A673 (cell line): ENCODE measurements at regions not wholly inside any gene's neighbourhood (a gene's known extent, or its start where the extent isn't known, plus 50 kb on each side); places are given as distances from the start of the nearest gene placed in this dataset.
"Not testable (repeated sequence)": the region's sequence is repeated elsewhere in the genome, so short reads cannot be mapped to it uniquely, and the experiment has no call there.

Experiments
- BruUV-seq: library from RNA; stranded (reverse); fragments of 400-500 nt; replicated peaks from 2 replicates; lab custom pipeline; 2021; lab: Mats Ljungman, UMichigan
- CTCF ChIA-PET: fragments of 300-600 bp; sonication (Branson Sonifier 250); formaldehyde crosslinking; loops from one replicate; lab custom pipeline; 2022; ENCODE audit warnings: antibody characterized with exemption; lab: Charles Lee
- POLR2A ChIA-PET: fragments of 300-600 bp; sonication (Branson Sonifier 250); formaldehyde crosslinking; loops from one replicate; lab custom pipeline; 2022; ENCODE audit warnings: antibody characterized with exemption; ENCODE audit not compliant: low non-redundant PET; lab: Charles Lee
- DNase-seq: peaks from one replicate; pipeline ENCODE4 v3.0.0-alpha.2; 2015; ENCODE audit warnings: low spot score
- H3K27ac ChIP-seq: fragments of 200-600 bp; sonication (generic); 2 replicates; pipeline ENCODE4 v1.5.1; 2016; ENCODE audit warnings: mixed run types, low read depth, mild to moderate bottlenecking, mixed read lengths, antibody characterized with exemption, low read length; ENCODE audit not compliant: poor library complexity, severe bottlenecking
- H3K27me3 ChIP-seq: fragments of 200-600 bp; sonication (generic); replicated peaks from 2 replicates; pipeline ENCODE4 v1.6.1; 2017; ENCODE audit warnings: mixed run types, low read depth, mild to moderate bottlenecking, mixed read lengths, antibody characterized with exemption, low read length; ENCODE audit not compliant: insufficient read depth, poor library complexity
- H3K36me3 ChIP-seq: fragments of 200-600 bp; sonication (generic); 2 replicates; pipeline ENCODE4 v1.6.1; 2016; ENCODE audit warnings: mixed run types, mild to moderate bottlenecking, mixed read lengths, antibody characterized with exemption, low read length; ENCODE audit not compliant: insufficient read depth, poor library complexity, severe bottlenecking
- H3K4me1 ChIP-seq: fragments of 200-600 bp; sonication (generic); 2 replicates; pipeline ENCODE4 v1.6.1; 2017; ENCODE audit warnings: mixed run types, mild to moderate bottlenecking, mixed read lengths, antibody characterized with exemption, low read length; ENCODE audit not compliant: insufficient read depth, poor library complexity, severe bottlenecking
- H3K4me3 ChIP-seq: fragments of 200-600 bp; sonication (generic); 2 replicates; pipeline ENCODE4 v1.5.1; 2016; ENCODE audit warnings: low read depth, mixed run types, mild to moderate bottlenecking, mixed read lengths, low read length; ENCODE audit not compliant: poor library complexity, severe bottlenecking
- H3K9me3 ChIP-seq: fragments of 200-600 bp; sonication (generic); 2 replicates; pipeline ENCODE4 v1.6.1; 2016; ENCODE audit warnings: mixed run types, low read depth, mild to moderate bottlenecking, mixed read lengths, antibody characterized with exemption, low read length; ENCODE audit not compliant: poor library complexity, severe bottlenecking
- EZH2 ChIP-seq: fragments of 200-600 bp; sonication (generic); IDR thresholded peaks from 2 replicates; pipeline ENCODE4 v1.6.1; 2017; ENCODE audit warnings: borderline replicate concordance, low read depth, mild to moderate bottlenecking, mixed read lengths, antibody characterized with exemption, low read length; ENCODE audit not compliant: poor library complexity, severe bottlenecking
- intact Hi-C: fragments of 100-400 bp; cut with micrococcal nuclease; formaldehyde crosslinking; loops from one replicate; pipeline ENCODE4 v1.10.0; 2022; ENCODE audit not compliant: unreplicated experiment
- TF ChIP-seq, protein P1 (sequence below): fragments of 300-800, 200-600 bp; sonication (generic); conservative IDR thresholded peaks from 2 replicates; pipeline ENCODE4 v1.5.1; 2017; ENCODE audit warnings: low read depth, mild to moderate bottlenecking, antibody characterized with exemption, low read length, moderate library complexity, mixed read lengths

DNA sequence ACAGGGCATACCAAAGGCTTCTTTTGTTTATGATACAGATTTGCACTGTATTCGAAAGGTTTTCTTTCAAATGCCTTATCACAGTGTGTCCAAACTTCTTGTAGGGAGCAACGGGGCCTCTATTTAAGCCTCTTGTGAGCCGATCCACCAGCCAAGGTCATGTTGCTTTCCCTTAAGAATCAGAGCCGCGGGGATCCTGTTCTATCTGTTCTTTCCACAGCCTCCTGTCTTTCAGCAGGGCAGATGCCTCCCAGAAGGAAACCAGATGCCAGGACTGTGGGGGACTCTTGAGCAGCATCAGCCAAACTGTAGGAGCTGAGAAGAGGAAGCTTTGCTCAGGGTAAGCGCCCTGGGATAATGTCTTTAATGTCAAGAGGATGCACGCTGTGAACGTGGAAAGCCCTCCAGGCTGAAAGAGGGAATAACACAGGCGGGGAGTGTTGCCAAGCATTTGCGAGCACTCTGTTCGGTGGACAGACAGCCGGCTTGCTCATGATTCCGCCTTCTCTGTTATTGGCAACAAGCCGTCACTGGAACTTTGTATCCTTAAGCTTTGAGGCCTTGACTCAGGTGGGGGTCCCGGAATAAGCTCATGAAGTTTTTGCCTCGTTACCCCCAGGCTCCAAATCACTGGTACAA, 279.8 kb upstream of the FRG1 start:
- no TSS peak for BruUV-seq
- no peak for DNase-seq
- intact Hi-C loops: no loop called here
- Histone ChIP-seq H3K4me3 (no peak overlapping the region), H3K27me3 (no peaks in the 10 kb centered on the region), H3K36me3 (no peaks in the 10 kb centered on the region), H3K4me1 (no peaks in the 10 kb centered on the region), H3K27ac (no peak overlapping the region), H3K9me3 (no peaks in the 10 kb centered on the region)
- ChIA-PET POLR2A (no interaction called here), CTCF (no interaction called here)
- TF ChIP-seq, protein P1, sequence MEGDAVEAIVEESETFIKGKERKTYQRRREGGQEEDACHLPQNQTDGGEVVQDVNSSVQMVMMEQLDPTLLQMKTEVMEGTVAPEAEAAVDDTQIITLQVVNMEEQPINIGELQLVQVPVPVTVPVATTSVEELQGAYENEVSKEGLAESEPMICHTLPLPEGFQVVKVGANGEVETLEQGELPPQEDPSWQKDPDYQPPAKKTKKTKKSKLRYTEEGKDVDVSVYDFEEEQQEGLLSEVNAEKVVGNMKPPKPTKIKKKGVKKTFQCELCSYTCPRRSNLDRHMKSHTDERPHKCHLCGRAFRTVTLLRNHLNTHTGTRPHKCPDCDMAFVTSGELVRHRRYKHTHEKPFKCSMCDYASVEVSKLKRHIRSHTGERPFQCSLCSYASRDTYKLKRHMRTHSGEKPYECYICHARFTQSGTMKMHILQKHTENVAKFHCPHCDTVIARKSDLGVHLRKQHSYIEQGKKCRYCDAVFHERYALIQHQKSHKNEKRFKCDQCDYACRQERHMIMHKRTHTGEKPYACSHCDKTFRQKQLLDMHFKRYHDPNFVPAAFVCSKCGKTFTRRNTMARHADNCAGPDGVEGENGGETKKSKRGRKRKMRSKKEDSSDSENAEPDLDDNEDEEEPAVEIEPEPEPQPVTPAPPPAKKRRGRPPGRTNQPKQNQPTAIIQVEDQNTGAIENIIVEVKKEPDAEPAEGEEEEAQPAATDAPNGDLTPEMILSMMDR: no peak
- no peak for TF ChIP-seq EZH2

DNA sequence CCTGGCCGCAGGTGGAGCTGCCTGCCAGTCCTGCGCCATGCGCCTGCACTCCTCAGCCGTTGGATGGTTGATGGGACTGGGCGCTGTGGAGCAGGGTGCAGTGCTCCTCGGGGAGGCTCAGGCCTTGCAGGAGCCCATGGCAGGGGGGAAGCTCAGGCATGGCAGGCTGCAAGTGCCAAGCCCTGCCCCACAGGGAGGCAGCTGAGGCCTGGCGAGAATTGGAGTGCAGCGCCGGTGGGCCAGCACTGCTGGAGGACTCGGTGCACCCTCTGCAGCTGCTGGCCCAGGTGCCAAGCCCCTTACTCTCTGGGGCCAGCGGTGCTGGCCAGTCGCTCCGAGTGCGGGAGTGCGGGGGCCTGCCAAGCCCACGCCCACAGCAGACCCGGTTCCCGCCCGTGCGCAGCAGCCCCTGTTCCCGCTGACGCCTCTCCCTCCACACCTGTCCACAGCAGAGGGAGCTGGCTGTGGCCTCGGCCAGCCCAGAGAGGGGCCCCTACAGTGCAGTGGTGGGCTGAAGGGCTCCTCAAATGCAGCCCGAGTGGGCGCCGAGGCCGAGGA, 275.9 kb upstream of the FRG1 start:
- H3K27me3 ChIP-seq: no peaks in the 10 kb centered on the region
- no peak for DNase-seq
- H3K4me1 ChIP-seq: no peaks in the 10 kb centered on the region
- CTCF ChIA-PET: no interaction called here
- intact Hi-C loops: no loop called here
- H3K9me3 ChIP-seq: no peaks in the 10 kb centered on the region
- H3K27ac ChIP-seq: no peak overlapping the region
- BruUV-seq: no TSS peak
- H3K36me3 ChIP-seq: no peaks in the 10 kb centered on the region
- TF ChIP-seq EZH2: no peak
- TF ChIP-seq, protein P1: no peak
- no peak overlapping the region for H3K4me3 ChIP-seq
- POLR2A ChIA-PET: no interaction called here

DNA sequence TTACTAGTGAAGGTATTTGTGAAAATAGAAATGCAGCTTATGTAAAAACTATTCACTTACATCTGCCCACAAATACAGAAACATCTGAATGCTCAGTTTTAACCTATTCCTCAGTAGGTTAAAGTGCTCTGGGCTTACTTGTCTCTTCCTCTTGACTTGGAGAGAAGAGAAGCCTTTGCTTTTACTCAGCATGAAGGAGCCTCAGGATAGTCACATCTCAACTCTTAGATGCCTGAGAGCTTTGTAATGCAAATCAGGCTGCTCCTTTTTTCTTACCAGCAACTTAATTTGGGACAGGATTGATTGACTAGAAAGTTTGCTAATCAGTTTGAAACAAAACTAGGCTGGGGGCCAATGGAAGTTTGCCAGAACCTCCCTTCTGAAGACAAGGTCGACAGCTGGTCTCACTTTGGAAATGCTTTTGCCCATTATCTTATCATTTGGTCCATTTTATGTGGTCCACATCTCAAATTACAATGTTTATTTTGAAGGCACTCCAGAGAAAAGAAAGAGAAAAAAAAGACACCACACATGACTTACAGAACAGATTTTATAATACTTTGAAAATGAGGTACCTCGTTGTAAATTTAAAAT, 274.9 kb upstream of the FRG1 start:
- H3K4me1 ChIP-seq, H3K27me3 ChIP-seq, H3K9me3 ChIP-seq, BruUV-seq, H3K36me3 ChIP-seq, CTCF ChIA-PET, H3K27ac ChIP-seq, H3K4me3 ChIP-seq, intact Hi-C loops, POLR2A ChIA-PET, DNase-seq: not testable (repeated sequence)

DNA sequence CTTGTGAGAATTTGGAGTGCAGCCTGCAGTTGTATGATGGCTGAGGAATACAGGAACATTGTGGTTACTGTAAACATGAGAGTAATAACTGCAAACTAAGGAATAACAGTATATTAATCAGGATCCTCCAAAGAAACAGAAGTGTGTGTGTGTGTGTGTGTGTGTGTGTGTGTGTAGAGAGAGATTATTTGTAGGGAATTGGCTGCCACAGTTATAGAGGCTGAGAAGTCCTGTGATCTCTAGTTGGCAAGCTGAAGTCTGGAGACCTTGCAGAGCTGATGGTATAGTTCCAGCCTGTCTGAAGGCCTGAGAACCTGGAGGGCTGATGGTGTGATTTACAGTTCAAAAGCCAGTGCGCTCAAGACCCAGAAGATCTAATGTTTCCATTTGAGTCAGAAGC, 273.3 kb upstream of the FRG1 start:
- CTCF ChIA-PET, H3K27ac ChIP-seq, H3K36me3 ChIP-seq, H3K4me1 ChIP-seq, POLR2A ChIA-PET, DNase-seq, H3K27me3 ChIP-seq, intact Hi-C loops, H3K4me3 ChIP-seq, H3K9me3 ChIP-seq, BruUV-seq: not testable (repeated sequence)

DNA sequence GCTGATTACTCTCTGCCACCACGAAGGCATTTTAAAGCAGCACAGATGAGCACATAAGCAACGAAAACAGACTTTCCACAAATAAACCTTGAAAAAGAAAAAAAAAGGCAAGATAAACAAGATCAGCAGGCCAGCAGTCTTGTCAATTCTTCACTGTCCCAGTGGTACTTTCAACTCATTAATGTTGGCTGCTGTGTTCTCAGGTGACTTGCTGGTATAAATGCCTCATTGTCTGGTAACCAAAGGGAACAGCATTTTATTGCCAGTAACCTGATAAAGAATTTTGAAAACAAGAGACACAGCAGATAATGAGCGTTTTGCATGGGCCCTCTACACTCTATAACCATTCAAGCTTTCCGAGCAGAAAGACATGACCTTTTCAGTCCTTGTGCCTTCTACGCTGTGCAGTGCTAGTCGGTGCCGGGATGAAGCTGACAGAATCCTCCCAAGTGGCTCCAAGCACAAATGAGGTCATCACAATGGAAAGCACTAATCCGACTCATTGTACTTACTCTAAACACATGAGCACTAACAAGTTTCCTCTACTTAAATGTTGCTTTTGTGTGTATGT, 242.9 kb upstream of the FRG1 start:
- BruUV-seq, H3K4me3 ChIP-seq, POLR2A ChIA-PET, H3K27ac ChIP-seq, intact Hi-C loops, H3K27me3 ChIP-seq, H3K36me3 ChIP-seq, DNase-seq, H3K4me1 ChIP-seq, CTCF ChIA-PET, H3K9me3 ChIP-seq: not testable (repeated sequence)

DNA sequence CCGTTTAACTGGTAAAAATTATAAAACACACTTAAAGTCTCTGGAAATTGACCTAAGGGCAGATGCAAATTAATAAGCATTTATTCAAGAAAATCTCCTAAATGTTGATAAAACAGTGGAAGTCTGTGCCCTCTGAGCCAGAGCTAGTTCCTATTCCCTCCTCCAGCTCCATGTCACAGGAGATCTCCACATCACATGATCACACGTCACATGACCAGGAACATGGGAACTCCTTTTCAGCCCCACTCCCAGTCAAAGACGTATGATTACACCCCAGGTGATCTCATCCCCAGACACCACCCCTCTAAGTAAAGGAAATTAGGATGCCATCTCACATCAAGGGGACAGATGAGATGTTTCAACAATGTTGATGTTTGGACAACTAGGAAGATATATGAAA, 237.7 kb upstream of the FRG1 start:
- H3K4me3 ChIP-seq, H3K27ac ChIP-seq, H3K27me3 ChIP-seq, intact Hi-C loops, H3K36me3 ChIP-seq, BruUV-seq, H3K9me3 ChIP-seq, CTCF ChIA-PET, POLR2A ChIA-PET, H3K4me1 ChIP-seq, DNase-seq: not testable (repeated sequence)
